ENCODE measurements at regions not wholly inside any gene's neighbourhood (a gene's known extent, or its start where the extent isn't known, plus 50 kb on each side); places are given as distances from the start of the nearest gene placed in this dataset.
"Not testable (repeated sequence)": the region's sequence is repeated elsewhere in the genome, so short reads cannot be mapped to it uniquely, and the experiment has no call there.

DNA sequence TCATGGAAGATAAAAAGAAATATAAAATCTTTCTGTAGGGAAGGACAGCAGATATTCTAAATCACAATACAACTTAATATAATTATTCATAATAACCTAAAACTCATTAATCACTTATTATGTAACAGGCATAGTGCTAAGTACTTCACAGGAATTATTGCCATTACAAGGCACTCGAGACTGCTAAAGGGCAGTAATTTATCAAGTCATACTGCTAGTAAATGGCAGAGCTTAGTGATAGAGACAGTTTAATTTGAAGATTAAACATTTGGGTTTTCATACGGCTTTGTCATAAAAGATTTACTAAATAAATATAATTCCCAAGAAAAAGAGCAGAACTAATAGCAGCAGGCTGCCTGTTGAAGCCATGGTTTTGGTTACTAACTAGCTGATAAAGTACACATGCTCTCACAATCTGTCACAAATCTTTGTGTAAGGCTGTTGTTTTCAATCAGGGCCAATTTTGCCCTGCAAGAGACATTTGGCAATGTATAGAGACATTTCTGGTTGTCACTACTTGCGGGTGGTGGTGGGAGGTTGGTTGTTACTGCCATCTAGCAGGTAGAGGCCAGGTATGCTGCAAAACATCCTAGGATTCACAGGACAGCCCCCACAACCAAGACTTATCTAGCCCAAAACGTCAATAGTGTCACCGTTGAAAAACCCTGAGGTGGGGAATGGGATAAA is 233.3 kb upstream of the CACNA2D1 start:
- DNase-seq = no peak
- H3K27me3 ChIP-seq (replicated peaks; ENCODE audit: control insufficient read depth, insufficient read depth, low read length, poor library complexity, severe bottlenecking) = no peaks in the 10 kb centered on the region
- H3K9me3 ChIP-seq (ENCODE audit: control insufficient read depth, low read length) = no peaks in the 10 kb centered on the region
- H3K36me3 ChIP-seq (ENCODE audit: control insufficient read depth, insufficient read depth, low read length) = no peaks in the 10 kb centered on the region
- H3K27ac ChIP-seq (ENCODE audit: insufficient read depth, low read length, poor library complexity, severe bottlenecking) = no peak overlapping the region
- no peaks in the 10 kb centered on the region for H3K4me1 ChIP-seq (ENCODE audit: control insufficient read depth, insufficient read depth, low read length, poor library complexity, severe bottlenecking)
- H3K4me3 ChIP-seq (ENCODE audit: insufficient read depth, low read depth, low read length, poor library complexity, severe bottlenecking) = no peak overlapping the region

DNA sequence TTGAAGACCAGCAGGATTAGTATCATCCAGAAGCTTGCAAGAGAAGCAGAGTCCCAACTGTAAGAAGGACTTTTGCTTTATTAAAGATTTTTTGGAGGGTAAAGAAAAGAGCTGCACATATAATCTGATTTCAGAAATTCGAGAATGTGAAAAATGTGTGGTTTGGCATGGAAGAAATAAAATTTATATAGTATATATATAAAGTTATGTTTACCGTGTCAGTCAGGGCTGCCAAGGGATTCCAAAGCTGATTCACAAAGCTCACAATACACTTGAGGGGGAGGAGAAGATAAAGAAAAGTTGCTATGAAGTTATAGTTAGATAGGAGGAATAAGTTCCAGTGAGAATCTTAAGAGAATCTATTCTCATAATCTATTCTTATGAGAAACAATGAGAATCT is 231.8 kb upstream of the CACNA2D1 start:
- no peaks in the 10 kb centered on the region for H3K36me3 ChIP-seq (ENCODE audit: control insufficient read depth, insufficient read depth, low read length)
- no peaks in the 10 kb centered on the region for H3K9me3 ChIP-seq (ENCODE audit: control insufficient read depth, low read length)
- no peak for DNase-seq
- H3K27ac ChIP-seq (ENCODE audit: insufficient read depth, low read length, poor library complexity, severe bottlenecking) = no peak overlapping the region
- H3K4me3 ChIP-seq (ENCODE audit: insufficient read depth, low read depth, low read length, poor library complexity, severe bottlenecking) = no peak overlapping the region
- no peaks in the 10 kb centered on the region for H3K27me3 ChIP-seq (replicated peaks; ENCODE audit: control insufficient read depth, insufficient read depth, low read length, poor library complexity, severe bottlenecking)
- no peaks in the 10 kb centered on the region for H3K4me1 ChIP-seq (ENCODE audit: control insufficient read depth, insufficient read depth, low read length, poor library complexity, severe bottlenecking)

GRCh38 chr7:82674268-82674667 is 230.7 kb upstream of the CACNA2D1 start:
- no peak overlapping the region for H3K4me3 ChIP-seq (ENCODE audit: insufficient read depth, low read depth, low read length, poor library complexity, severe bottlenecking)
- no peak overlapping the region for H3K27ac ChIP-seq (ENCODE audit: insufficient read depth, low read length, poor library complexity, severe bottlenecking)
- no peaks in the 10 kb centered on the region for H3K27me3 ChIP-seq (replicated peaks; ENCODE audit: control insufficient read depth, insufficient read depth, low read length, poor library complexity, severe bottlenecking)
- H3K9me3 ChIP-seq (ENCODE audit: control insufficient read depth, low read length) = no peaks in the 10 kb centered on the region
- no peaks in the 10 kb centered on the region for H3K4me1 ChIP-seq (ENCODE audit: control insufficient read depth, insufficient read depth, low read length, poor library complexity, severe bottlenecking)
- DNase-seq = no peak
- H3K36me3 ChIP-seq (ENCODE audit: control insufficient read depth, insufficient read depth, low read length) = no peaks in the 10 kb centered on the region

GRCh38 chr7:82672078-82672477 is 228.5 kb upstream of the CACNA2D1 start:
- Histone ChIP-seq H3K4me1 (ENCODE audit: control insufficient read depth, insufficient read depth, low read length, poor library complexity, severe bottlenecking) (no peaks in the 10 kb centered on the region), H3K4me3 (ENCODE audit: insufficient read depth, low read depth, low read length, poor library complexity, severe bottlenecking) (no peak overlapping the region), H3K27me3 (replicated peaks; ENCODE audit: control insufficient read depth, insufficient read depth, low read length, poor library complexity, severe bottlenecking) (no peaks in the 10 kb centered on the region), H3K9me3 (ENCODE audit: control insufficient read depth, low read length) (no peaks in the 10 kb centered on the region), H3K27ac (ENCODE audit: insufficient read depth, low read length, poor library complexity, severe bottlenecking) (no peak overlapping the region), H3K36me3 (ENCODE audit: control insufficient read depth, insufficient read depth, low read length) (no peaks in the 10 kb centered on the region)
- DNase-seq = no peak

DNA sequence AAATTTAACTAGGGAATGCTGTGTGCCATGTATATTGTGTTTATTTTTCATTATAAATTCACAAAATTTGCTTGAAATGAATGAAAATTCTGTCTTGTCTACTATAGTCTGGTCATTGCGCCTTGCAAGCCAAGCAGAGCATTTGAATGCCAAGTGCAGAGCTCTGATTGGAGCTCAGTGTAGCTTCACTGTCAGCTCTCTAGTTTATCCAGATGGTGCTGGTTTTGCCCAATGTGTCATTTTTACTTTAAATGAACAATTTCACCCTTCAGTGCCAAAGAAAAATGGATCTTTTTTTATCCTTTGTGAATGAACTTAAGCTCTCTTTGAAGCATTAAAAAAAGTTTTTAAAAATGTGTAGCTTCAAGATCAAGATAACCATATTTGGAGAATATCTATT is 225.6 kb upstream of the CACNA2D1 start:
- Histone ChIP-seq H3K4me1 (ENCODE audit: control insufficient read depth, insufficient read depth, low read length, poor library complexity, severe bottlenecking) (no peaks in the 10 kb centered on the region), H3K4me3 (ENCODE audit: insufficient read depth, low read depth, low read length, poor library complexity, severe bottlenecking) (no peak overlapping the region), H3K27ac (ENCODE audit: insufficient read depth, low read length, poor library complexity, severe bottlenecking) (no peak overlapping the region), H3K27me3 (replicated peaks; ENCODE audit: control insufficient read depth, insufficient read depth, low read length, poor library complexity, severe bottlenecking) (no peaks in the 10 kb centered on the region), H3K9me3 (ENCODE audit: control insufficient read depth, low read length) (no peaks in the 10 kb centered on the region), H3K36me3 (ENCODE audit: control insufficient read depth, insufficient read depth, low read length) (no peaks in the 10 kb centered on the region)
- DNase-seq = no peak

- Histone ChIP-seq H3K9me3 (ENCODE audit: control insufficient read depth, low read length) (no peaks in the 10 kb centered on the region), H3K36me3 (ENCODE audit: control insufficient read depth, insufficient read depth, low read length) (no peaks in the 10 kb centered on the region), H3K4me1 (ENCODE audit: control insufficient read depth, insufficient read depth, low read length, poor library complexity, severe bottlenecking) (no peaks in the 10 kb centered on the region), H3K4me3 (ENCODE audit: insufficient read depth, low read depth, low read length, poor library complexity, severe bottlenecking) (no peak overlapping the region), H3K27ac (ENCODE audit: insufficient read depth, low read length, poor library complexity, severe bottlenecking) (no peak overlapping the region), H3K27me3 (replicated peaks; ENCODE audit: control insufficient read depth, insufficient read depth, low read length, poor library complexity, severe bottlenecking) (no peaks in the 10 kb centered on the region)
- DNase-seq = no peak
Observed at GRCh38 chr7:82668676-82669075, 225.1 kb upstream of the CACNA2D1 start.

- Histone ChIP-seq H3K36me3 (ENCODE audit: control insufficient read depth, insufficient read depth, low read length) (no peaks in the 10 kb centered on the region), H3K4me1 (ENCODE audit: control insufficient read depth, insufficient read depth, low read length, poor library complexity, severe bottlenecking) (no peaks in the 10 kb centered on the region), H3K27me3 (replicated peaks; ENCODE audit: control insufficient read depth, insufficient read depth, low read length, poor library complexity, severe bottlenecking) (no peaks in the 10 kb centered on the region), H3K4me3 (ENCODE audit: insufficient read depth, low read depth, low read length, poor library complexity, severe bottlenecking) (no peak overlapping the region), H3K9me3 (ENCODE audit: control insufficient read depth, low read length) (no peaks in the 10 kb centered on the region), H3K27ac (ENCODE audit: insufficient read depth, low read length, poor library complexity, severe bottlenecking) (no peak overlapping the region)
- DNase-seq = no peak
Observed at GRCh38 chr7:82665966-82666507, 222.5 kb upstream of the CACNA2D1 start.

- Histone ChIP-seq H3K4me3 (ENCODE audit: insufficient read depth, low read depth, low read length, poor library complexity, severe bottlenecking) (no peak overlapping the region), H3K36me3 (ENCODE audit: control insufficient read depth, insufficient read depth, low read length) (no peaks in the 10 kb centered on the region), H3K27me3 (replicated peaks; ENCODE audit: control insufficient read depth, insufficient read depth, low read length, poor library complexity, severe bottlenecking) (no peaks in the 10 kb centered on the region), H3K27ac (ENCODE audit: insufficient read depth, low read length, poor library complexity, severe bottlenecking) (no peak overlapping the region), H3K4me1 (ENCODE audit: control insufficient read depth, insufficient read depth, low read length, poor library complexity, severe bottlenecking) (no peaks in the 10 kb centered on the region), H3K9me3 (ENCODE audit: control insufficient read depth, low read length) (no peaks in the 10 kb centered on the region)
- DNase-seq = no peak
Observed at GRCh38 chr7:82655965-82656364, 212.4 kb upstream of the CACNA2D1 start.

GRCh38 chr7:82650095-82650494 is 206.5 kb upstream of the CACNA2D1 start:
- DNase-seq; H3K27ac ChIP-seq (ENCODE audit: insufficient read depth, low read length, poor library complexity, severe bottlenecking); H3K9me3 ChIP-seq (ENCODE audit: control insufficient read depth, low read length); H3K4me1 ChIP-seq (ENCODE audit: control insufficient read depth, insufficient read depth, low read length, poor library complexity, severe bottlenecking); H3K27me3 ChIP-seq (replicated peaks; ENCODE audit: control insufficient read depth, insufficient read depth, low read length, poor library complexity, severe bottlenecking); H3K4me3 ChIP-seq (ENCODE audit: insufficient read depth, low read depth, low read length, poor library complexity, severe bottlenecking); H3K36me3 ChIP-seq (ENCODE audit: control insufficient read depth, insufficient read depth, low read length): not testable (repeated sequence)

- Histone ChIP-seq H3K9me3 (ENCODE audit: control insufficient read depth, low read length) (no peaks in the 10 kb centered on the region), H3K4me3 (ENCODE audit: insufficient read depth, low read depth, low read length, poor library complexity, severe bottlenecking) (no peak overlapping the region)
Observed at GRCh38 chr7:82633592-82633991, 190.0 kb upstream of the CACNA2D1 start.

More at GRCh38 chr7:82633592-82633991, 190.0 kb upstream of the CACNA2D1 start:
- Histone ChIP-seq H3K36me3 (ENCODE audit: control insufficient read depth, insufficient read depth, low read length) (no peaks in the 10 kb centered on the region), H3K27me3 (replicated peaks; ENCODE audit: control insufficient read depth, insufficient read depth, low read length, poor library complexity, severe bottlenecking) (no peaks in the 10 kb centered on the region), H3K4me1 (ENCODE audit: control insufficient read depth, insufficient read depth, low read length, poor library complexity, severe bottlenecking) (no peaks in the 10 kb centered on the region), H3K27ac (ENCODE audit: insufficient read depth, low read length, poor library complexity, severe bottlenecking) (no peak overlapping the region)
- DNase-seq = no peak
